Lung (tissue), 11 donors: ENCODE measurements at regions not wholly inside any gene's neighbourhood (a gene's known extent, or its start where the extent isn't known, plus 50 kb on each side); places are given as distances from the start of the nearest gene placed in this dataset.
"Not testable (repeated sequence)": the region's sequence is repeated elsewhere in the genome, so short reads cannot be mapped to it uniquely, and the experiment has no call there.

ENCODE experiments used
- ATAC-seq: fragments of 200-7000 bp; cut with Tn5 transposase; one replicate; pipeline ENCODE4 v1.9.1; 2020; ENCODE audit warnings: moderate number of reproducible peaks; ENCODE audit not compliant: insufficient read depth, low FRiP score
- DNase-seq, 3 donors: peaks; one replicate each; pipeline ENCODE4 v3.0.0-alpha.2; 2013 to 2017
- H3K27ac ChIP-seq, 2 donors: one replicate each; pipeline ENCODE4 v1.5.1; 2013; ENCODE audit warnings: mild to moderate bottlenecking in 2 of 2, moderate library complexity in 2 of 2, control low read depth in 1 of 2, inconsistent platforms in 1 of 2, low read depth in 1 of 2, low read length in 1 of 2
- H3K27me3 ChIP-seq, 3 donors: one replicate each; pipeline ENCODE4 v1.5.1; 2013; ENCODE audit warnings: low read length in 2 of 3; ENCODE audit not compliant: control insufficient read depth in 3 of 3, insufficient read depth in 3 of 3
- H3K36me3 ChIP-seq, 4 donors: one replicate each; pipeline ENCODE4 v1.5.1; 2013; ENCODE audit warnings: low read length in 4 of 4, mild to moderate bottlenecking in 1 of 4, moderate library complexity in 1 of 4; ENCODE audit not compliant: control insufficient read depth in 4 of 4, insufficient read depth in 4 of 4
- H3K4me1 ChIP-seq, 5 donors: one replicate each; pipeline ENCODE4 v1.5.1; 2013; ENCODE audit warnings: low read length in 5 of 5, mild to moderate bottlenecking in 2 of 5, moderate library complexity in 1 of 5; ENCODE audit not compliant: control insufficient read depth in 5 of 5, insufficient read depth in 5 of 5
- H3K4me3 ChIP-seq: one replicate; pipeline ENCODE4 v1.5.1; 2013; ENCODE audit warnings: mild to moderate bottlenecking, control low read depth, moderate library complexity
- H3K9ac ChIP-seq, 2 donors: one replicate each; pipeline ENCODE4 v1.5.1; 2013; ENCODE audit warnings: low read length in 2 of 2, control low read depth in 1 of 2; ENCODE audit not compliant: insufficient read depth in 1 of 2
- H3K9me3 ChIP-seq, 4 donors: one replicate each; pipeline ENCODE4 v1.5.1; 2013; ENCODE audit warnings: low read length in 3 of 4, mild to moderate bottlenecking in 1 of 4, moderate library complexity in 1 of 4; ENCODE audit not compliant: control insufficient read depth in 4 of 4, insufficient read depth in 3 of 4
- WGBS, 2 donors: extraction: QIAGEN DNeasy Blood & Tissue Kit; methylation state at CpG; one replicate each; pipeline ENCODE4 v1.1.7; 2013; 5-methylcytosine and 5-hydroxymethylcytosine counted together
- TF ChIP-seq, protein P1 (sequence below): IDR thresholded peaks from 2 replicates; pipeline ENCODE4 v1.5.1; 2012; ENCODE audit warnings: mild to moderate bottlenecking; ENCODE audit errors: control extremely low read depth, extremely low read depth
- donor health status: control.
- donor health status: control.
- donor health status: Bipolar disorder and iron deficiency.
- donor health status: healthy.
- donor health status: DM: yes; HTN: yes; CAD: no.

DNA sequence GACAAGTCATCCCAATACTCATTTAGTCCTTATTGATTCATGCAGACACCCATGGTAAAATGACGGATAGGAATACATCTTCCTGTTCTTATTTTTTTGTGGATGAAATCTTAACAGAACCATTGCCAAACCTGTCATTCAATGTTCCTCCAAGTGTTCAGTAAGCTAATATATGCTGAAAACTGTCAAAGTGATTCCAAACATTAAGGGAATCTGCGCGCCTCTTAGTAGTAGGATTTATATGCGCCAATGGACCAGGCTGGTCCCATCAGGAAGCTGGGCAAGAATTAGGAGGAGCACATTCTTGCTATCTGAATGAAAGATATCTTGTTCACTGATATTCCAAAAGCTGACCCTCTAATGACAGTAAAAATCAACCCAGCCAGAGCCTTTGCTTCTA, 168.9 kb upstream of the STMND1 start:
- ATAC-seq (no peak), DNase-seq (no peak)
- no peaks in the 10 kb centered on the region for H3K9me3 ChIP-seq
- H3K27ac ChIP-seq, result no peak overlapping the region
- WGBS, 2 donors, result 96 to 98% methylated on average over 4 of the region's 4 CpGs
- TF ChIP-seq, protein P1, sequence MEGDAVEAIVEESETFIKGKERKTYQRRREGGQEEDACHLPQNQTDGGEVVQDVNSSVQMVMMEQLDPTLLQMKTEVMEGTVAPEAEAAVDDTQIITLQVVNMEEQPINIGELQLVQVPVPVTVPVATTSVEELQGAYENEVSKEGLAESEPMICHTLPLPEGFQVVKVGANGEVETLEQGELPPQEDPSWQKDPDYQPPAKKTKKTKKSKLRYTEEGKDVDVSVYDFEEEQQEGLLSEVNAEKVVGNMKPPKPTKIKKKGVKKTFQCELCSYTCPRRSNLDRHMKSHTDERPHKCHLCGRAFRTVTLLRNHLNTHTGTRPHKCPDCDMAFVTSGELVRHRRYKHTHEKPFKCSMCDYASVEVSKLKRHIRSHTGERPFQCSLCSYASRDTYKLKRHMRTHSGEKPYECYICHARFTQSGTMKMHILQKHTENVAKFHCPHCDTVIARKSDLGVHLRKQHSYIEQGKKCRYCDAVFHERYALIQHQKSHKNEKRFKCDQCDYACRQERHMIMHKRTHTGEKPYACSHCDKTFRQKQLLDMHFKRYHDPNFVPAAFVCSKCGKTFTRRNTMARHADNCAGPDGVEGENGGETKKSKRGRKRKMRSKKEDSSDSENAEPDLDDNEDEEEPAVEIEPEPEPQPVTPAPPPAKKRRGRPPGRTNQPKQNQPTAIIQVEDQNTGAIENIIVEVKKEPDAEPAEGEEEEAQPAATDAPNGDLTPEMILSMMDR, result no peak
- peaks cover 0 to 2% (median 0%) of the 10 kb centered on the region in 5 donors for H3K4me1 ChIP-seq
- no peak overlapping the region for H3K9ac ChIP-seq
- H3K36me3 ChIP-seq, result no peaks in the 10 kb centered on the region
- H3K27me3 ChIP-seq, result no peaks in the 10 kb centered on the region
- H3K4me3 ChIP-seq, result no peak overlapping the region

DNA sequence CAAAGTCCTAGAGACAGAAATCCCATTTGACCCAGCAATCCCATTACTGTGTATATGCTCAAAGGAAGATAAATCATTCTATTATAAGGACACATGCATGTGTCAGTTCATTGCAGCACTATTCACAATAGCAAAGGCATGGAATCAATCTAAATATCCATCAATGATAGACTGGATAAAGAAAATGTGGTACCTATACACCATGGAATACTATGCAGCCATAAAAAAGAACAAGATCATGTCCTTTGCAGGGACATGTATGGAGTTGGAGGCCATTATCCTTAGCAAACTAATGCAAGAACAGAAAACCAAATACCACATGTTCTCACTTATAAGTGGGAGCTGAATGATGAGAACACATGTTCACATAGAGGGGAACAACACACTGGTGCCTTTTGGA, 169.8 kb upstream of the ATXN1 start:
- H3K27ac ChIP-seq, H3K9me3 ChIP-seq, H3K4me1 ChIP-seq, DNase-seq, H3K27me3 ChIP-seq, H3K9ac ChIP-seq, H3K4me3 ChIP-seq, ATAC-seq, H3K36me3 ChIP-seq: not testable (repeated sequence)

DNA sequence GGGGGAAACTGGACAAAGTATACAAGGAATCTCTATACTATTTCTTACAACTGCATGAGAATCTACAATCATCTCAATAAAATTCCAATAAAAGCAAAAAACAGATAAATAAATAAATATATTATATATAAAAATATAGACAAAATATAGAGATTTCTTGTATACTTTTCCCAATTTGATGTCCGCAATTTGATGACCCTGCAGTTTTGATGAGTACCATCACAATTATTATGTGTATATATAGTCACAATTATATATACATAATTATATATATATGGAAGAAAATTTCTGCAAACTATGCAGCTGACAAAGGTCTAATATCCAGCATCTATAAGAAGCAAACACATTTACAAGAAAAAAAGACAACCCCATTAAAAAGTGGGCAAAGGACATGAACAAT, 169.2 kb upstream of the ATXN1 start:
- DNase-seq (no peak), ATAC-seq (no peak)
- H3K9me3 ChIP-seq, result no peaks in the 10 kb centered on the region
- H3K27me3 ChIP-seq, result no peaks in the 10 kb centered on the region
- H3K4me1 ChIP-seq, result peaks cover 0 to 2% (median 0%) of the 10 kb centered on the region in 5 donors
- H3K9ac ChIP-seq, result peak overlapping the region in 1 of 2 donors; percentile 49
- H3K4me3 ChIP-seq, result no peak overlapping the region
- 43 to 93% methylated on average over 1 of the region's 1 CpG for WGBS, 2 donors
- H3K27ac ChIP-seq, result no peak overlapping the region
- TF ChIP-seq, protein P1, result no peak
- no peaks in the 10 kb centered on the region for H3K36me3 ChIP-seq

DNA sequence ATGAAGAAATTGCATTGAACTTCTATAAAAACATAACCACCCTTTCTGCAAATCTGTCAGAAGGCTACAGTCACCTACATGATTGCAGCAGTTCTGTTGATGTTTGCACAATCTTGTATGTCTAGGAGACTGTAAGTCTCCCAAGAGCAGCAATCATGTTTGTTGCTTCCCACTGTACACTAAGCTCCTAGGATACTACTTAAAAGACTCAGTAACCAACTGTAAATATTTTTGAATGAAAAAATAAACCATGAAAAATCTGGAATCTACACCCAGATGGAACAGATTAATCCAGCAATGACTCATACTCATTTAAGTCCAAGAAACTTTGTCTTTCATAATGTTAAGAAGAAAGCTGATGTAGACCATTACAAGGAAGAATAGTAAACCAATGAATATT, 168.5 kb upstream of the ATXN1 start:
- ATAC-seq, result peak; percentile 19
- Histone ChIP-seq H3K4me1 (peaks cover 0 to 2% (median 0%) of the 10 kb centered on the region in 5 donors), H3K9ac (peak overlapping the region in 1 of 2 donors; percentile 49), H3K9me3 (no peaks in the 10 kb centered on the region), H3K27ac (no peak overlapping the region), H3K4me3 (no peak overlapping the region), H3K27me3 (no peaks in the 10 kb centered on the region), H3K36me3 (no peaks in the 10 kb centered on the region)
- TF ChIP-seq, protein P1, result no peak
- peak in 2 of 3 donors; percentile 76 to 83 for DNase-seq
